ENCODE measurements at regions not wholly inside any gene's neighbourhood (a gene's known extent, or its start where the extent isn't known, plus 50 kb on each side); places are given as distances from the start of the nearest gene placed in this dataset.

DNA sequence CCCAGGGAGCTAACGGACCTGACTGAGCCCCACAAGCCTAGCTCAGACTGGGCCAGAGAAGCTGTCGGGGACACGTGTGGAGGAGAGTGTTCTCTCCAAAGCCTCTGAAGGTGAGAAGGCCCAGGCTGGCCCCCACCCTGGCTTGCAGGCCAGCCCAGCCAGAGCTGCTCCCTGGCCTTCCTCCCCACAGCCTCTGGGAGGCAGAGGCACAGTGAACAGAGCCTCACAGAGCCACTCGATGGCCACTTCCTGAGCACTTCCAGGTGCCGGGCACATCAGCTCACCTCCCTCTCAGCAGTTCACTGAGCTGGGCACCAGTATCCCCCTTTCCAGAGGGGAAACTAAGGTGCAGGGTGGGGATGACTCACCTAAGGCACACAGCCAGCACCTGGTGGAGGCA is 109.4 kb upstream of the LINGO1 start:
- FAIRE-seq (no peak), DNase-seq (no peak)
- Histone ChIP-seq H3K9me3 (ENCODE audit: control insufficient read depth in 2 of 2, insufficient read depth in 1 of 2, low read depth in 1 of 2, low read length in 1 of 2) (no peaks in the 10 kb centered on the region), H3K27ac (ENCODE audit: low read depth in 1 of 3, low read length in 2 of 3) (no peak overlapping the region), H3K4me1 (ENCODE audit: control insufficient read depth in 3 of 3, insufficient read depth in 2 of 3, low read depth in 1 of 3, low read length in 2 of 3) (no peaks in the 10 kb centered on the region), H3K27me3 (ENCODE audit: control insufficient read depth in 3 of 3, insufficient read depth in 3 of 3, low read length in 3 of 3) (peaks cover 0 to 6% (median 0%) of the 10 kb centered on the region in 3 donors), H3K36me3 (ENCODE audit: control insufficient read depth in 3 of 3, insufficient read depth in 2 of 3, low read depth in 1 of 3, low read length in 3 of 3) (no peaks in the 10 kb centered on the region), H3K4me3 (ENCODE audit: low read depth in 1 of 3, low read length in 3 of 3) (no peak overlapping the region)
- 72 to 84% (median 77%) methylated on average over 5 of the region's 5 CpGs for WGBS, 3 donors

DNA sequence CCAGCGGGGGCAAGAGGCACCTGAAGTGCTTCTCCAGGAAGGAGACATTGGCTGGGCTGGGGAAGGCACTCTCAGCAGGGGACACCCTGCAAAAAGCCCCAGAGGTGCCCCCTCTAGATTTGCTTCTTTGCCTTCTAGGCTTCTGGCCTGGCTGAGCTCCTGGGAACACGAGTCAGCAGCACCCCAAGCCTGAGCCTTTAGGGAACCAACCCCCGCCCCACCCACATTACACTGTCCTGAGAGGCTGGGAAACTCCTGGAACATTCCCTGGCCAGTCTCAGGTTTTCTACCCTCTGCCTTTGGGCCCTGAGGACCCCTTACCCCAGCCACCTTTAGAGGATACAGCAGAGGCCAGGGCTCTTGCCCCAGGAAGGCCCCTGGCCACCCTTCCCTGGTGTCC is 108.4 kb upstream of the LINGO1 start:
- Histone ChIP-seq H3K4me3 (ENCODE audit: low read depth in 1 of 3, low read length in 3 of 3) (no peak overlapping the region), H3K27ac (ENCODE audit: low read depth in 1 of 3, low read length in 2 of 3) (no peak overlapping the region), H3K4me1 (ENCODE audit: control insufficient read depth in 3 of 3, insufficient read depth in 2 of 3, low read depth in 1 of 3, low read length in 2 of 3) (no peaks in the 10 kb centered on the region), H3K27me3 (ENCODE audit: control insufficient read depth in 3 of 3, insufficient read depth in 3 of 3, low read length in 3 of 3) (peaks cover 0 to 6% (median 0%) of the 10 kb centered on the region in 3 donors), H3K9me3 (ENCODE audit: control insufficient read depth in 2 of 2, insufficient read depth in 1 of 2, low read depth in 1 of 2, low read length in 1 of 2) (no peaks in the 10 kb centered on the region), H3K36me3 (ENCODE audit: control insufficient read depth in 3 of 3, insufficient read depth in 2 of 3, low read depth in 1 of 3, low read length in 3 of 3) (no peaks in the 10 kb centered on the region)
- WGBS, 3 donors, result 75 to 82% (median 76%) methylated on average over 3 of the region's 3 CpGs
- no peak for FAIRE-seq
- no peak for DNase-seq

DNA sequence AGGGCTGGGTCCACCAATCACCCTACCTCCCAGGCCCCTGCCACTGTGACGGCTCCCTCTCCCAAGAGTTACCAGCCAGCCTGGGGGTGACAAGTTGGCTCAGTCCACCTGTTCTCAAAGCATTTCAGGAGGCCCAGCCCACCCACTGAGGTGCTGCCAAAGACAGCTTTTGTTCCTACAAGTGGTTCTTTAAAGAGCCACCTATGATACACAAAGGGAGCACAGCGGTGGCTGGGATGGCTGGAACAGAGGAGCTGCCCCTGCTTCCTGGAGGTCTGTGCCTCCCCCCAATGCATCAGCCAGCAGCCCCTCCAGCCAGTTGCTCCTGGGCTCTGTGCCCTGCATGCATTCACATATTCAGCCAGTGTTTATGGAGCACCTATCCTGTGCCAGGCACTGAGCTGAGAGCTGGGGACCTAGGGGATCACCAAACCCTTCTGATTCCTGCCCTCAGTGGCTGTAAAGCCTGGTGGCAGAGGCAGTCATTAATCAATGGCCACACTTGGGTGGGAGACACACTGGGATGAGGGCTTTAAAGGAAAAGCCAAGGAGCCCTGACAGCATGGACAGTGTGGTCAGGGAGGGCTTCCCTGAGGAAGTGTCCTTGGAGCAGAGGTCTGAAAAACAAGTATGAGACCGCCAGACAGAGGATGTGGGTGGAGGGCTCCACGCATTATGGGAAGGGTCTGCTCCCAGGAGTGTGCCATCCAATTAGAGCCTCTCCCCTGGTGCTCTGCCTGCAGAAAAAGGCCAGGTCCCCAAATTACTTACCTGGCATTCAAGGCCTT is 107.1 kb upstream of the LINGO1 start:
- FAIRE-seq (no peak), DNase-seq (no peak)
- no peaks in the 10 kb centered on the region for H3K4me1 ChIP-seq (ENCODE audit: control insufficient read depth in 3 of 3, insufficient read depth in 2 of 3, low read depth in 1 of 3, low read length in 2 of 3)
- no peak overlapping the region for H3K27ac ChIP-seq (ENCODE audit: low read depth in 1 of 3, low read length in 2 of 3)
- H3K36me3 ChIP-seq (ENCODE audit: control insufficient read depth in 3 of 3, insufficient read depth in 2 of 3, low read depth in 1 of 3, low read length in 3 of 3), result no peaks in the 10 kb centered on the region
- 37 to 57% (median 47%) methylated on average over 3 to 4 of the region's 4 CpGs for WGBS, 3 donors
- no peaks in the 10 kb centered on the region for H3K9me3 ChIP-seq (ENCODE audit: control insufficient read depth in 2 of 2, insufficient read depth in 1 of 2, low read depth in 1 of 2, low read length in 1 of 2)
- H3K4me3 ChIP-seq (ENCODE audit: low read depth in 1 of 3, low read length in 3 of 3), result no peak overlapping the region
- H3K27me3 ChIP-seq (ENCODE audit: control insufficient read depth in 3 of 3, insufficient read depth in 3 of 3, low read length in 3 of 3), result peaks cover 0 to 6% (median 0%) of the 10 kb centered on the region in 3 donors

DNA sequence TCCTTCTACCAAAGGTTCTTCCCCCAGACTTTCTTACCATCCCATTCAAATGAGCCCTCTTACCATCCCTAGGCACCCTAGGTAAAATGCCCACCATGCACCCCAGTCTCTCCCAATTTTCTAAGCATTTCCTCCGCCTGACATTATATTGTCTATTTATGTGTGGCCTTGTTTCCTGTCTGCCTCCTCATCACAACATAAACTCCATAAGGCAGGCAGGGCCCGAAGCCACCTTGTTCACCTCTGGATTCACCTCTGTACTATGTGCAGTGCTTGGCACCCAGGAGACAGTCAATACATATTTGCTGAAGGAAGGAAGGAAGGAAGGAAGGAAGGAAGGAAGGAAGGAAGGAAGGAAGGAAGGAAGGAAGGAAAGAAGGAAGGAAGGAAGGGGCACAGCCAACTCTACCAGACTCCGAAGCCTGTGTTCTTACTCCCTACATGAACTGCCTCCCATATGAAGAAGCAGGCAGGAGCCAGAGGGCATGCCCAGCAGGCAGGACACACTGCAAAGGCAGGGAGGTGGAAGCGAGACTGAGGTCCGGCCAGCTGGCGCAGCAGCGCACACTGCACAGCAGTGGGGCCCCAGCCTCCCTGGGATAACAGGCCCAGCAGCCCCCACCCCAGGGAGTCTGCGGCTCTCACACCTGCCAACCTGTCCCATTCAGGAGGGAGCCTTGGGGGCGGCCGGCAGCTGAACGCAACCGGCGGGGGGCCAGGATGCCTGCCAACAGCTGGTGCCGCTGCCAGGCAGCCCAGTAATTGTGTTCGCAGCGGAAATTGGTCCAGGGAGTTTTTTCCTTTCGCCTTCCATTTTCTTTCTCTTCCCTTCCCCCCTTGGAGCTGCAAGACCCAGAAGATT is 106.0 kb upstream of the LINGO1 start:
- no peaks in the 10 kb centered on the region for H3K36me3 ChIP-seq (ENCODE audit: control insufficient read depth in 3 of 3, insufficient read depth in 2 of 3, low read depth in 1 of 3, low read length in 3 of 3)
- no peak overlapping the region for H3K4me3 ChIP-seq (ENCODE audit: low read depth in 1 of 3, low read length in 3 of 3)
- H3K9me3 ChIP-seq (ENCODE audit: control insufficient read depth in 2 of 2, insufficient read depth in 1 of 2, low read depth in 1 of 2, low read length in 1 of 2), result no peaks in the 10 kb centered on the region
- H3K4me1 ChIP-seq (ENCODE audit: control insufficient read depth in 3 of 3, insufficient read depth in 2 of 3, low read depth in 1 of 3, low read length in 2 of 3), result no peaks in the 10 kb centered on the region
- H3K27ac ChIP-seq (ENCODE audit: low read depth in 1 of 3, low read length in 2 of 3), result no peak overlapping the region
- peaks cover 0 to 6% (median 0%) of the 10 kb centered on the region in 3 donors for H3K27me3 ChIP-seq (ENCODE audit: control insufficient read depth in 3 of 3, insufficient read depth in 3 of 3, low read length in 3 of 3)
- DNase-seq (no peak), FAIRE-seq (no peak)
- 41 to 44% (median 44%) methylated on average over 13 to 17 of the region's 17 CpGs for WGBS, 3 donors

DNA sequence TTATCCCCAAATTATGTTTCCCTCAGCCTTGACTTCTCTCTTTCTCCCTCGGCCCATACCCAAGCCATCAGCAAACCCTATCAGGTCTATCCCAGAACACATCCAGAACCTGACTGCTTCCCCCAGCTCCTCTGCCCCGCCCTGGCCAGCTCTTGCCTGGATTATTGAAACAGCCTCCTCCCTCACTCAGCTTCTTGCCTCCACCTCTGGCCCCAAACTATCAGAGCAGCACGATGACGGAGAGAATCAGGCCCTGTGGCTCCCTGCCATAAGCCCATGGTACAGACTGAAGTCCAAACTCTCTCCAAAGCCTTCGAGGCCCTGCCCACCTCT is 105.3 kb upstream of the LINGO1 start:
- WGBS, 3 donors, result 27 to 61% (median 35%) methylated on average over 5 of the region's 5 CpGs
- no peaks in the 10 kb centered on the region for H3K9me3 ChIP-seq (ENCODE audit: control insufficient read depth in 2 of 2, insufficient read depth in 1 of 2, low read depth in 1 of 2, low read length in 1 of 2)
- no peak for FAIRE-seq

DNA sequence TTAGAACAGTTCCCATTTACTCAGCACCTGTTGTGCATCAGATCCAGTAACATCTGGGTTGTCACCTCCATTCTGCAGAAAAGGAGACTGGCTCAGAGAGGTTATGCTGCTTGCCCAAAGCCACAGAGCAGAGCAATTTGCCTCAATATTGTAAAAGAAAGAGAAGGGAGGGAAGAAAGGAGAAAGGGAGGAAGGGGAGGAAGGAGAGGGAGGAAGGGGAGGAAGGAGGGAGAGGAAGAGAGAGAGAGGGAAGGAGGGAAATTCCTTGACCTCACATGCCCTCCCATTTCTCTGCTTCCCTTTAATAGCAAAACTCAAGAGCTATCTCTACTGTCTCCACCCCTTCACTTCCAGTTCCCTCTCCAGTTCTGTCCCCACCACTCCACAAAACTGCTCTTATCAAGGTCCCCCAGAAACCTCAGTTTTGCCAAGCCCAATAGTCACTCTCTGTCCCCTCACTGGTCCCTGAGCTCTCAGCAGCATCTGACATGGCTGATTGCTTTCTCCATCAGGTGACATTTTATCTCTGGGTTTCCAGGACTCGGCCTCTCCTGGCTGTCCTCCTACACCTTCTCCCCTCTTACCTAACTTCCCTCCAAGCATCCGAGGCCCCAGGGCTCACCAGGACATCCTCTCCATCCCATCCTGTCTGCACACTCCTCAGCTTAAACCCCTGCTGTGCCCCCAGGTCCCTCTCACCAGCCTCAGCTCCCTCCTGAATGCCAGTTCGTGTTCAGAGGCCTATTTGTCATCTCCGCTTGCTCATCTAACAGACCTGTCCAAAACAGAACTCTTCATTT is 104.7 kb upstream of the LINGO1 start:
- FAIRE-seq, result no peak
- no peak for DNase-seq
- H3K36me3 ChIP-seq (ENCODE audit: control insufficient read depth in 3 of 3, insufficient read depth in 2 of 3, low read depth in 1 of 3, low read length in 3 of 3), result no peaks in the 10 kb centered on the region
- H3K4me1 ChIP-seq (ENCODE audit: control insufficient read depth in 3 of 3, insufficient read depth in 2 of 3, low read depth in 1 of 3, low read length in 2 of 3), result no peaks in the 10 kb centered on the region
- H3K9me3 ChIP-seq (ENCODE audit: control insufficient read depth in 2 of 2, insufficient read depth in 1 of 2, low read depth in 1 of 2, low read length in 1 of 2), result no peaks in the 10 kb centered on the region
- no peak overlapping the region for H3K4me3 ChIP-seq (ENCODE audit: low read depth in 1 of 3, low read length in 3 of 3)
- H3K27me3 ChIP-seq (ENCODE audit: control insufficient read depth in 3 of 3, insufficient read depth in 3 of 3, low read length in 3 of 3), result peaks cover 0 to 6% (median under 1%) of the 10 kb centered on the region in 3 donors
- H3K27ac ChIP-seq (ENCODE audit: low read depth in 1 of 3, low read length in 2 of 3), result no peak overlapping the region
- WGBS, 3 donors, result 46 to 59% (median 48%) methylated on average over 4 of the region's 4 CpGs

More for the DNA sequence above, 105.3 kb upstream of the LINGO1 start:
- Histone ChIP-seq H3K4me3 (ENCODE audit: low read depth in 1 of 3, low read length in 3 of 3) (no peak overlapping the region), H3K27ac (ENCODE audit: low read depth in 1 of 3, low read length in 2 of 3) (no peak overlapping the region), H3K27me3 (ENCODE audit: control insufficient read depth in 3 of 3, insufficient read depth in 3 of 3, low read length in 3 of 3) (peaks cover 0 to 6% (median 0%) of the 10 kb centered on the region in 3 donors), H3K36me3 (ENCODE audit: control insufficient read depth in 3 of 3, insufficient read depth in 2 of 3, low read depth in 1 of 3, low read length in 3 of 3) (no peaks in the 10 kb centered on the region), H3K4me1 (ENCODE audit: control insufficient read depth in 3 of 3, insufficient read depth in 2 of 3, low read depth in 1 of 3, low read length in 2 of 3) (no peaks in the 10 kb centered on the region)
- peak in 1 of 2 donors; percentile 24 for DNase-seq

DNA sequence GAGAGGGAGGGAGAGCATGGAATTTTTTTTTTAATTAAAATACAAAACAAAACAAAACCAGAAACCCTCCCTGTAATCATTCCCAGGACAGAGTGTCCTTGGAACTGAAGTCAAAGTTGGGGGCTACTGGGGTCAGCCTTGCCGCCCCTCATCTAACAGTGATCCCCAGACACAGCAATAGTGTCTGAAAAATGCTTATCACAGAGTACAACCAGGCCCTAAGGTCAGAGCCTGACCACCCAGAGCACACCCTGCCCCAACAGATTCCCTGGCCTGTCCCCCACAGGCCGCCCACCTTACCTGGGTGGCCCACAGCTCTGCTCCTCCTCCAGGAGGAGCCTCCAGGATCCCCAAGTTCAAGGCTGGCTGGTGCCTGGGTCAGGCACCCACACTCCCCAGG is 101.6 kb upstream of the LINGO1 start:
- FAIRE-seq (no peak), DNase-seq (no peak)
- H3K9me3 ChIP-seq (ENCODE audit: control insufficient read depth in 2 of 2, insufficient read depth in 1 of 2, low read depth in 1 of 2, low read length in 1 of 2), result no peaks in the 10 kb centered on the region
- no peaks in the 10 kb centered on the region for H3K4me1 ChIP-seq (ENCODE audit: control insufficient read depth in 3 of 3, insufficient read depth in 2 of 3, low read depth in 1 of 3, low read length in 2 of 3)
- no peaks in the 10 kb centered on the region for H3K36me3 ChIP-seq (ENCODE audit: control insufficient read depth in 3 of 3, insufficient read depth in 2 of 3, low read depth in 1 of 3, low read length in 3 of 3)
- H3K27ac ChIP-seq (ENCODE audit: low read depth in 1 of 3, low read length in 2 of 3), result no peak overlapping the region
- WGBS, 3 donors, result 71 to 88% (median 87%) methylated on average over 2 of the region's 2 CpGs
- H3K4me3 ChIP-seq (ENCODE audit: low read depth in 1 of 3, low read length in 3 of 3), result no peak overlapping the region
- H3K27me3 ChIP-seq (ENCODE audit: control insufficient read depth in 3 of 3, insufficient read depth in 3 of 3, low read length in 3 of 3), result peaks cover 0 to 6% (median 2%) of the 10 kb centered on the region in 3 donors

- no peaks in the 10 kb centered on the region for H3K36me3 ChIP-seq (ENCODE audit: control insufficient read depth in 3 of 3, insufficient read depth in 2 of 3, low read depth in 1 of 3, low read length in 3 of 3)
- DNase-seq, result no peak
- FAIRE-seq, result no peak
- no peak overlapping the region for H3K27ac ChIP-seq (ENCODE audit: low read depth in 1 of 3, low read length in 2 of 3)
- 74 to 78% (median 76%) methylated on average over 18 of the region's 18 CpGs for WGBS, 3 donors
- no peaks in the 10 kb centered on the region for H3K4me1 ChIP-seq (ENCODE audit: control insufficient read depth in 3 of 3, insufficient read depth in 2 of 3, low read depth in 1 of 3, low read length in 2 of 3)
- no peak overlapping the region for H3K4me3 ChIP-seq (ENCODE audit: low read depth in 1 of 3, low read length in 3 of 3)
- no peaks in the 10 kb centered on the region for H3K9me3 ChIP-seq (ENCODE audit: control insufficient read depth in 2 of 2, insufficient read depth in 1 of 2, low read depth in 1 of 2, low read length in 1 of 2)
- peaks cover 0 to 2% (median 2%) of the 10 kb centered on the region in 3 donors for H3K27me3 ChIP-seq (ENCODE audit: control insufficient read depth in 3 of 3, insufficient read depth in 3 of 3, low read length in 3 of 3)
Observed at GRCh38 chr15:77733579-77734300, 101.0 kb upstream of the LINGO1 start.
